HG03354 (cell line): ENCODE measurements at regions not wholly inside any gene's neighbourhood (a gene's known extent, or its start where the extent isn't known, plus 50 kb on each side); places are given as distances from the start of the nearest gene placed in this dataset.

Experiments
- ATAC-seq: cut with Tn5 transposase; IDR thresholded peaks from one replicate; pipeline ENCODE4 v1.9.1; 2021; ENCODE audit warnings: mild to moderate bottlenecking; ENCODE audit not compliant: unreplicated experiment, poor library complexity, severe bottlenecking

GRCh38 chr4:145301386-145302080 lies 121.1 kb upstream of the OTUD4 start:
- ATAC-seq = no peak

- peak; percentile 89 for ATAC-seq
These were observed 119.1 kb upstream of the OTUD4 start for GRCh38 chr4:145299380-145300076.

DNA sequence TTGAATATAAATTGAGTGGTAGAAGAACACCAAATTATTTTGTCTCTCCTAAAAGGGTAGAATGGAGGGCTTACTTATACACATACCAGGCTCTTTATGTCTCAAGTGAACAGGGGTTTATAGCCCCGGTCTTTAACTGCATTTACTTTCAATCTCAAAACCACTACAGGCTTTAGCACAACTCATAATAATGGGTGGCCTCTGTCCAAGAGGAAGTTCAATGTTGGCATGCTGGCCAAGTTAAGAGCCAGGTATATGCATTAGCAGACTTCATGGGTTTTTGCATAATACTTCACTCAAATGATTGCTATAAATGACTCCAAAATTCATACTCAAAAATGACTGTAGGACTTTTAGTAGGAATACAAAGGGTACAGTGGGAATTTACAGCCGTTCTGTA lies 118.5 kb upstream of the OTUD4 start:
- ATAC-seq = peak; percentile 21

GRCh38 chr4:145297556-145297955 lies 117.2 kb upstream of the OTUD4 start:
- no peak for ATAC-seq

- ATAC-seq = no peak
These were observed 115.2 kb upstream of the OTUD4 start for GRCh38 chr4:145295547-145295946.

- ATAC-seq = no peak
These were observed 114.7 kb upstream of the OTUD4 start for GRCh38 chr4:145295122-145295521.

DNA sequence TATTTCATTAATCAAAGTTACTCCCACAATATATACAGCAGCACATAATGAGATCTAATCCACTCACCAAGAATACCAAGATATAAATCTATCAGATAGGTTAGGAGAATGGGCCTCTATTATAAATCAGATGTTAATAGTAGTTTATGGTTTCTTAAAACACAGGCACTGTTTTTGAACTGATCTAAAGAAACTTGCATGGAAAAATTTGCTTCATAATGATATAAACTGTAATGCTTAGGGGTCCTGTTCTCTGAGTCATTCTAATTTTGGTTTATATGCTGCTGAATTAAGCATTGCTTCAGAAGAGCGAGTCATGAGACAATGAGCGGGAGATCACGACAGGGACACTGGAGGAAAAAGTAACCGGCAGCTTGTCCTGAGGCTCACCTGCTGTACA lies 113.3 kb upstream of the OTUD4 start:
- no peak for ATAC-seq

DNA sequence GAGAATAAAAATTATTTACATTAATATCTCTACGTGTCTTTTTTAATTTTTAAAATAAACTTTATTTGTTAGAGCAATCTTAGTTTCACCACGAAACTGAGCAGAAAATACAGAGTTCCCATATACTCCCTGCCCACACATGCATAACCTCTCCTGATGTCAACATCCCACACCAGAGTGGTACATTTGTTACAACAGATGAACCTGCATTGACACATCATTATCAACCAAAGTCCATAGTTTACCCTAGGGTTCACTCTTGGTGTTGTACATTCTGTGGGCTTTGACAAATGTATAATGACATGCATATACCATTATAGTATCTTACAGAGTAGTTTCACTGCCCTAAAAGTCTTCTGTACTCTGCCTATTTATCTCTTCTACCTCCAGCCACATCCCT lies 110.6 kb upstream of the OTUD4 start:
- no peak for ATAC-seq

DNA sequence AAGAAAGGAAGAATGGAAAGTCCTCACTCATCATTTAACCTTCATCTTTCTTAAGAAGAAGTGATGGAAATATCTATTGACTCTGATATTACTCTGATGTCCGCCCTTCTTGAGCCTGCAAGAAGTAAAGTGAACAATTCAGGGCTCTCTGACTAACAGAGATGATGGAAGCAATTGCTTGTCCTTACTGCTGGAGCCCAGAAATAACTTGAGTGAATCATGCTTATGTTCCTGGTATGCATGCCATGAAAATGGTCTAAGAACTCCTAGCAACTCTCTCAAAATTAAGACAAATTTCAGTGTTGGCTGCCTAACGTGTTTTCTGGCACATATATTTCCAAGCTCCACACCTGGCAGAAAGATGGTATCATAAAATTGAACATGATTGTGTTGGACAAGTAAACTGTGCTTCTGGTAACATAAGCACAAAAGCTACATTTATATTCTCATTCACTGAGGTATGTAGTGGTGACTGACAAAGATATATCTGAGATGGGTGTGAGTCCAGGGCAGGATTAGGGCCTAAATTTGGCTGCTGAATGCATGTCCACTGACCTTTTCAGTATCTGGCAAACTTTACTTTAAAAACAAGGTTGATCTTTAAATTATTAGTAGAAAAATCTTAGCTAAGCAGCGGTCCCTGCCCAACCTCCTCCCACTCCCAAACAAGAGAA lies 109.2 kb upstream of the OTUD4 start:
- ATAC-seq = no peak

DNA sequence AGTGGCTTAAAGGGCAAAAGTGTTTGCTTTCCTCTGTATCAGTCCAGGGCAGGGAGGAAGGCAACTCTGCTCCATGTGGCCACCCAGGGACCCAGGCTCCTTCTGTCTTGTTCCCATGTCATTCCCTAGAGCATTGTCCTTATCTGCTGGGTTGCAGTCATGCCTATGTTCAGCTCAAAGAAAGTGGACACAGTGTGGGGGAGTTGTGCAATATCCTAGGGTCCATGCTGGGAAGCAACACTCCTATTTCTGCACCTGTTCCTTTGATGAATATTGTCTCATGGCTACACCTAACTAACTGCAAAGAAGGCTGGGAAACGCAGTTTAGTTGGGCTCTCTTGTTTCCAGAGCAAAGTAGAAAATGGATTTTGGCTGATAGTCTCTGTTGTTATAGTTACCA lies 107.0 kb upstream of the OTUD4 start:
- no peak for ATAC-seq

- no peak for ATAC-seq
These were observed 105.5 kb upstream of the OTUD4 start for GRCh38 chr4:145285928-145286327.

DNA sequence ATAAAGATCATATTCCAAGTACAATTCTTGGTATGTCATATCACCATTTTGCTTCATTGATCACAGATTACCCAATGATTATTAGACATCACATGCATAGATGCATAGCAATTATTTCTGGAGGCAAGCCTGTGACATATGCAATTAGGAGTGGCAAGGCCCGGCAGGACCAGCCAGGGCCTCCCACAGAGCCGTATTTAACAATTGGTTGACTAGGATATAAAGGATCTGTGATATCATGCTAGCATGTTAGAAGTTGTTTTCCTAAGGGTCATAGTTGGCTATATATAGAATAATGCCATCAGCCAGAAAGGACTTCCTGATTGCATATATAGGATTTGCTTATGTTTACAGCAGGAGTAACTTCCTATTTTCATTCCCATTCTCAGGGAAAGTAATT lies 103.5 kb upstream of the OTUD4 start:
- ATAC-seq = no peak

- no peak for ATAC-seq
These were observed 101.6 kb upstream of the OTUD4 start for GRCh38 chr4:145281951-145282350.

- ATAC-seq = no peak
These were observed 100.8 kb upstream of the OTUD4 start for GRCh38 chr4:145281224-145281623.

- no peak for ATAC-seq
These were observed 100.2 kb upstream of the OTUD4 start for GRCh38 chr4:145280541-145280940.

- no peak for ATAC-seq
These were observed 99.0 kb upstream of the OTUD4 start for GRCh38 chr4:145279122-145279960.

DNA sequence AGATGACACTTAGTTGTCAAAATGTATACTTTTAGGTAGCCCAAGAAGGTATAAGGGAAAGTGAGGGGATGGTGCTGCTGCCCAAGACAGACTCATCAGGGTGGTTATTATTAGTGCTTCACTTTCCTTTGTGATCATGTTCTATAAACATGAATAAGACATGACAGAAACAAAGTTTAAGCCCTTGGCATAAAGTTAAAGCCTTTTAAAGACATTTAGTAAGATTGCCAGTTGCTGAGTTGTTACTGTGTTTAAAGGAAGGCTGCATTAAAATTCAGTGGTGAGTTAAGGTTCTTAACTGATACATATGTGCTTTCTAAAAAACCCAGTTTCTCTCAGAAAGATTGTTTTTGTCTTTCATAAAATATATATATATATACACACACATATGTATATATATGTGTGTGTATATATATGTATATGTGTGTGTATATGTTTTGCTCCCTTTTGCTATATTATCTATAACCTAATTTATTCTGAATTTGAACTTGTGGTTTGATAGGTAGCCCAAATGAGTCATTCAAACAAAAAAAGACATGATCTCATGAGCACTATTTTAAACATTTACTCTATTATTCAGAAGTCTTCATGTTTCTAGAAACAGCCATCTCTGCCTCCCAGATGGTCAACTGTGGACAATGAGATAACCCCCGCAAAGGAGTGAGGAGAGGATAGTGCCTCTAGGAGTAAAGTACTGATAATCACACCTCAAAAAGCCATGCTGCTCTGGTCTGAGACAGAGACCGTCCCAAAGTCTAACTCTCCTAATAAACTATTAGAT lies 98.1 kb upstream of the OTUD4 start:
- no peak for ATAC-seq

- ATAC-seq = no peak
These were observed 96.6 kb upstream of the OTUD4 start for GRCh38 chr4:145277011-145277410.

DNA sequence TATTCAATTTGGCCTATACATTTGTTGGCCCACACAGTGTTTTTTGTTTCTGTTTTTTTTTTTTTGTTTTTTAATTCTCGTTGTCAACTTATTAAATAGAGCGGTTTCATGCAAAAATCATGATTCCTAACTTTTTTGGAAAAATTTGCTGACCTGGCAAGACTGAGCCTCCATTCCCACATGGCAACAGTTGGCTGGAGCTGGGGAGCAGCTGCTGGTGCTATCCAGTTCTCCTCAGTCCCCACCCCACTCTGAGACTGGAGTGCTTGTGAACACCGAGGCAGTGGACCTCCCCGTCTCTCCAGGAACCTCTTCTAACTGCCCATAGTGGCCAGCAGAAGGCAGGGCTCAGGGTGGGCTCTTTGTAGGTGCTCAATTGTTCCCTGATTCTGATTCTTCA lies 95.7 kb upstream of the OTUD4 start:
- no peak for ATAC-seq
